CD8-positive, alpha-beta memory T cell (primary cell): ENCODE measurements at regions not wholly inside any gene's neighbourhood (a gene's known extent, or its start where the extent isn't known, plus 50 kb on each side); places are given as distances from the start of the nearest gene placed in this dataset.
"Not testable (repeated sequence)": the region's sequence is repeated elsewhere in the genome, so short reads cannot be mapped to it uniquely, and the experiment has no call there.

ENCODE experiments used
- CTCF ChIA-PET: fragments of 350-600 bp; sonication (Branson Sonifier 250); formaldehyde crosslinking; loops from one replicate; lab custom pipeline; 2021; ENCODE audit warnings: antibody characterized with exemption; lab: Charles Lee
- POLR2A ChIA-PET: fragments of 350-600 bp; sonication (Branson Sonifier 250); formaldehyde crosslinking; loops from one replicate; lab custom pipeline; 2021; ENCODE audit warnings: antibody characterized with exemption; lab: Charles Lee
- DNase-seq, 5 donors: peaks; one replicate each; pipeline versions ENCODE4 v3.0.0 to v3.0.0-alpha.2; 2020 to 2022; ENCODE audit warnings: mixed read lengths in 1 of 5
- H3K27ac ChIP-seq: one replicate; pipeline ENCODE4 v1.7.0; 2013; ENCODE audit warnings: low read depth, mild to moderate bottlenecking, low read length, moderate library complexity
- H3K27me3 ChIP-seq: 2 replicates; pipeline ENCODE4 v1.7.0; 2013; ENCODE audit warnings: low read length, mild to moderate bottlenecking; ENCODE audit not compliant: insufficient read depth, poor library complexity, severe bottlenecking
- H3K36me3 ChIP-seq: 2 replicates; pipeline ENCODE4 v1.7.0; 2013; ENCODE audit warnings: mild to moderate bottlenecking, low read length, moderate library complexity; ENCODE audit not compliant: insufficient read depth
- H3K4me1 ChIP-seq: 2 replicates; pipeline ENCODE4 v1.7.0; 2013; ENCODE audit warnings: mild to moderate bottlenecking, low read length, moderate library complexity; ENCODE audit not compliant: insufficient read depth
- H3K4me3 ChIP-seq: 2 replicates; pipeline ENCODE4 v1.7.0; 2013; ENCODE audit warnings: mild to moderate bottlenecking, low read length
- H3K9me3 ChIP-seq: 2 replicates; pipeline ENCODE4 v1.7.0; 2013; ENCODE audit warnings: mild to moderate bottlenecking, low read length
- H3K27ac Mint-ChIP-seq, 8 donors: one replicate each; pipeline ENCODE4 v1.8.0; 2020 to 2021; ENCODE audit warnings: mixed read lengths in 8 of 8, mild to moderate bottlenecking in 6 of 8, inconsistent platforms in 3 of 8, moderate library complexity in 3 of 8
- H3K27me3 Mint-ChIP-seq, 2 donors: one replicate each; pipeline ENCODE4 v1.8.0; 2020 to 2021; ENCODE audit warnings: mixed read lengths in 2 of 2, mild to moderate bottlenecking in 1 of 2, moderate library complexity in 1 of 2
- H3K36me3 Mint-ChIP-seq, 3 donors: one replicate each; pipeline ENCODE4 v1.8.0; 2020 to 2021; ENCODE audit warnings: mixed read lengths in 3 of 3, inconsistent platforms in 1 of 3, mild to moderate bottlenecking in 1 of 3
- H3K4me1 Mint-ChIP-seq, 3 donors: one replicate each; pipeline ENCODE4 v1.8.0; 2020 to 2021; ENCODE audit warnings: mixed read lengths in 3 of 3, inconsistent platforms in 1 of 3, mild to moderate bottlenecking in 1 of 3
- H3K4me3 Mint-ChIP-seq, 7 donors: one replicate each; pipeline ENCODE4 v1.8.0; 2020 to 2021; ENCODE audit warnings: mixed read lengths in 7 of 7, mild to moderate bottlenecking in 6 of 7, moderate library complexity in 4 of 7, inconsistent platforms in 2 of 7
- H3K9me3 Mint-ChIP-seq, 5 donors: one replicate each; pipeline ENCODE4 v1.8.0; 2020 to 2022; ENCODE audit warnings: mixed read lengths in 5 of 5, mild to moderate bottlenecking in 3 of 5, moderate library complexity in 2 of 5, inconsistent platforms in 1 of 5

- H3K36me3 ChIP-seq, POLR2A ChIA-PET, H3K36me3 Mint-ChIP-seq, H3K27me3 ChIP-seq, CTCF ChIA-PET, DNase-seq, H3K27ac ChIP-seq, H3K4me3 ChIP-seq, H3K27ac Mint-ChIP-seq, H3K4me3 Mint-ChIP-seq, H3K9me3 ChIP-seq: not testable (repeated sequence)
- H3K4me1 ChIP-seq, result peaks cover 29% of the 10 kb centered on the region
- Mint-ChIP-seq H3K9me3 (peaks cover 2 to 16% (median 6%) of the 10 kb centered on the region in 5 donors), H3K27me3 (peaks cover 24 to 35% of the 10 kb centered on the region in 2 donors), H3K4me1 (peaks cover 24 to 35% (median 27%) of the 10 kb centered on the region in 3 donors)
Observed at GRCh38 chr9:14990647-14991046, 80.4 kb upstream of the FREM1 start.

- Histone ChIP-seq H3K4me1 (peaks cover 24% of the 10 kb centered on the region), H3K36me3 (no peaks in the 10 kb centered on the region), H3K9me3 (no peaks in the 10 kb centered on the region), H3K27ac (no peak overlapping the region), H3K27me3 (no peaks in the 10 kb centered on the region), H3K4me3 (no peak overlapping the region)
- H3K4me3 Mint-ChIP-seq, result no peak overlapping the region
- no peaks in the 10 kb centered on the region for H3K36me3 Mint-ChIP-seq
- H3K4me1 Mint-ChIP-seq, result peaks cover 24 to 35% (median 27%) of the 10 kb centered on the region in 3 donors
- H3K27me3 Mint-ChIP-seq, result peaks cover 24 to 35% of the 10 kb centered on the region in 2 donors
- DNase-seq, result no peak
- ChIA-PET CTCF (no interaction called here), POLR2A (no interaction called here)
- no peak overlapping the region for H3K27ac Mint-ChIP-seq
- H3K9me3 Mint-ChIP-seq, result peaks cover 2 to 16% (median 6%) of the 10 kb centered on the region in 5 donors
Observed at GRCh38 chr9:14989811-14990210, 79.6 kb upstream of the FREM1 start.

GRCh38 chr9:14989336-14989735 lies 79.1 kb upstream of the FREM1 start:
- H3K36me3 ChIP-seq, DNase-seq, H3K4me3 ChIP-seq, H3K36me3 Mint-ChIP-seq, CTCF ChIA-PET, H3K27ac ChIP-seq, H3K9me3 ChIP-seq, POLR2A ChIA-PET, H3K4me3 Mint-ChIP-seq, H3K27ac Mint-ChIP-seq, H3K27me3 ChIP-seq: not testable (repeated sequence)
- Mint-ChIP-seq H3K27me3 (peaks cover 24 to 31% of the 10 kb centered on the region in 2 donors), H3K9me3 (peaks cover 2 to 16% (median 6%) of the 10 kb centered on the region in 5 donors), H3K4me1 (peaks cover 21 to 30% (median 24%) of the 10 kb centered on the region in 3 donors)
- H3K4me1 ChIP-seq, result peaks cover 19% of the 10 kb centered on the region

GRCh38 chr9:14987858-14988257 lies 77.6 kb upstream of the FREM1 start:
- H3K4me3 Mint-ChIP-seq, result no peak overlapping the region
- POLR2A ChIA-PET, result no interaction called here
- H3K27me3 ChIP-seq, result no peaks in the 10 kb centered on the region

GRCh38 chr9:14985419-14985818 lies 75.2 kb upstream of the FREM1 start:
- H3K36me3 Mint-ChIP-seq, result no peaks in the 10 kb centered on the region
- H3K27ac Mint-ChIP-seq, result no peak overlapping the region
- CTCF ChIA-PET, result no interaction called here
- H3K4me3 ChIP-seq, result no peak overlapping the region
- no peaks in the 10 kb centered on the region for H3K27me3 ChIP-seq
- no peak for DNase-seq
- H3K4me3 Mint-ChIP-seq, result no peak overlapping the region
- peaks cover 3 to 10% of the 10 kb centered on the region in 2 donors for H3K27me3 Mint-ChIP-seq
- H3K27ac ChIP-seq, result no peak overlapping the region
- H3K4me1 ChIP-seq, result no peaks in the 10 kb centered on the region
- H3K9me3 Mint-ChIP-seq, result peaks cover 0 to 4% (median 2%) of the 10 kb centered on the region in 5 donors
- no peaks in the 10 kb centered on the region for H3K9me3 ChIP-seq
- H3K36me3 ChIP-seq, result no peaks in the 10 kb centered on the region
- POLR2A ChIA-PET, result no interaction called here
- H3K4me1 Mint-ChIP-seq, result peaks cover 0 to 3% (median 0%) of the 10 kb centered on the region in 3 donors

More at GRCh38 chr9:14987858-14988257, 77.6 kb upstream of the FREM1 start:
- no peaks in the 10 kb centered on the region for H3K36me3 ChIP-seq
- H3K27ac Mint-ChIP-seq, result no peak overlapping the region
- peaks cover 8% of the 10 kb centered on the region for H3K4me1 ChIP-seq
- peaks cover 12 to 20% (median 13%) of the 10 kb centered on the region in 3 donors for H3K4me1 Mint-ChIP-seq
- H3K4me3 ChIP-seq, result no peak overlapping the region
- no peaks in the 10 kb centered on the region for H3K36me3 Mint-ChIP-seq
- peaks cover 2 to 16% (median 6%) of the 10 kb centered on the region in 5 donors for H3K9me3 Mint-ChIP-seq
- peaks cover 15 to 20% of the 10 kb centered on the region in 2 donors for H3K27me3 Mint-ChIP-seq
- CTCF ChIA-PET, result no interaction called here
- DNase-seq, result no peak
- H3K27ac ChIP-seq, result no peak overlapping the region
- no peaks in the 10 kb centered on the region for H3K9me3 ChIP-seq

- Histone ChIP-seq H3K27me3 (no peaks in the 10 kb centered on the region), H3K27ac (no peak overlapping the region), H3K9me3 (no peaks in the 10 kb centered on the region), H3K4me3 (no peak overlapping the region), H3K36me3 (no peaks in the 10 kb centered on the region), H3K4me1 (no peaks in the 10 kb centered on the region)
- Mint-ChIP-seq H3K4me3 (no peak overlapping the region), H3K9me3 (peaks cover 0 to 5% (median 0%) of the 10 kb centered on the region in 5 donors), H3K4me1 (peaks cover 0 to 3% (median 0%) of the 10 kb centered on the region in 3 donors), H3K27ac (no peak overlapping the region), H3K27me3 (peaks cover 5 to 6% of the 10 kb centered on the region in 2 donors), H3K36me3 (no peaks in the 10 kb centered on the region)
- ChIA-PET CTCF (no interaction called here), POLR2A (no interaction called here)
- DNase-seq, result no peak
Observed at GRCh38 chr9:14983599-14983998, 73.4 kb upstream of the FREM1 start.

- Mint-ChIP-seq H3K4me3 (no peak overlapping the region), H3K27me3 (peaks cover 4 to 9% of the 10 kb centered on the region in 2 donors), H3K36me3 (no peaks in the 10 kb centered on the region), H3K9me3 (peaks cover 0 to 7% (median 0%) of the 10 kb centered on the region in 5 donors), H3K4me1 (no peaks in the 10 kb centered on the region), H3K27ac (no peak overlapping the region)
- no peak for DNase-seq
- H3K27me3 ChIP-seq, result no peaks in the 10 kb centered on the region
- no peaks in the 10 kb centered on the region for H3K9me3 ChIP-seq
- H3K4me3 ChIP-seq, result no peak overlapping the region
- no peak overlapping the region for H3K27ac ChIP-seq
- ChIA-PET CTCF (no interaction called here), POLR2A (no interaction called here)
- H3K4me1 ChIP-seq, result no peaks in the 10 kb centered on the region
- no peaks in the 10 kb centered on the region for H3K36me3 ChIP-seq
Observed at GRCh38 chr9:14981291-14981950, 71.2 kb upstream of the FREM1 start.

- Mint-ChIP-seq H3K27ac (no peak overlapping the region), H3K4me3 (no peak overlapping the region), H3K9me3 (peaks cover 0 to 11% (median 2%) of the 10 kb centered on the region in 5 donors), H3K27me3 (peaks cover 0 to 8% of the 10 kb centered on the region in 2 donors), H3K36me3 (no peaks in the 10 kb centered on the region), H3K4me1 (no peaks in the 10 kb centered on the region)
- DNase-seq, result no peak
- no peaks in the 10 kb centered on the region for H3K4me1 ChIP-seq
- ChIA-PET POLR2A (no interaction called here), CTCF (no interaction called here)
- H3K27me3 ChIP-seq, result no peaks in the 10 kb centered on the region
- no peaks in the 10 kb centered on the region for H3K9me3 ChIP-seq
- no peak overlapping the region for H3K4me3 ChIP-seq
- H3K27ac ChIP-seq, result no peak overlapping the region
- no peaks in the 10 kb centered on the region for H3K36me3 ChIP-seq
Observed at GRCh38 chr9:14978022-14979000, 68.1 kb upstream of the FREM1 start.
